RWPE1 (cell line): ENCODE measurements at regions not wholly inside any gene's neighbourhood (a gene's known extent, or its start where the extent isn't known, plus 50 kb on each side); places are given as distances from the start of the nearest gene placed in this dataset.

ENCODE experiments used
- CTCF ChIA-PET: fragments of 350-600 bp; sonication (Branson Sonifier 250); formaldehyde crosslinking; extraction: SDS; loops from one replicate; lab custom pipeline; 2021; lab: Yijun Ruan, JAX
- POLR2A ChIA-PET: fragments of 400-600 bp; formaldehyde crosslinking; extraction: SDS; loops from one replicate; lab custom pipeline; 2020; ENCODE audit warnings: antibody characterized with exemption; ENCODE audit not compliant: low non-redundant PET; lab: Yijun Ruan, JAX
- DNase-seq: peaks from one replicate; pipeline ENCODE4 v3.0.0; 2012; ENCODE audit warnings: low spot score
- H3K27ac ChIP-seq: fragments of 450-650 bp; 2 replicates; pipeline ENCODE4 v1.5.1; 2017
- TF ChIP-seq, protein P1 (sequence below): fragments of 450-650 bp; conservative IDR thresholded peaks from 2 replicates; pipeline ENCODE4 v1.5.1; 2017; ENCODE audit warnings: low read depth, mild to moderate bottlenecking

DNA sequence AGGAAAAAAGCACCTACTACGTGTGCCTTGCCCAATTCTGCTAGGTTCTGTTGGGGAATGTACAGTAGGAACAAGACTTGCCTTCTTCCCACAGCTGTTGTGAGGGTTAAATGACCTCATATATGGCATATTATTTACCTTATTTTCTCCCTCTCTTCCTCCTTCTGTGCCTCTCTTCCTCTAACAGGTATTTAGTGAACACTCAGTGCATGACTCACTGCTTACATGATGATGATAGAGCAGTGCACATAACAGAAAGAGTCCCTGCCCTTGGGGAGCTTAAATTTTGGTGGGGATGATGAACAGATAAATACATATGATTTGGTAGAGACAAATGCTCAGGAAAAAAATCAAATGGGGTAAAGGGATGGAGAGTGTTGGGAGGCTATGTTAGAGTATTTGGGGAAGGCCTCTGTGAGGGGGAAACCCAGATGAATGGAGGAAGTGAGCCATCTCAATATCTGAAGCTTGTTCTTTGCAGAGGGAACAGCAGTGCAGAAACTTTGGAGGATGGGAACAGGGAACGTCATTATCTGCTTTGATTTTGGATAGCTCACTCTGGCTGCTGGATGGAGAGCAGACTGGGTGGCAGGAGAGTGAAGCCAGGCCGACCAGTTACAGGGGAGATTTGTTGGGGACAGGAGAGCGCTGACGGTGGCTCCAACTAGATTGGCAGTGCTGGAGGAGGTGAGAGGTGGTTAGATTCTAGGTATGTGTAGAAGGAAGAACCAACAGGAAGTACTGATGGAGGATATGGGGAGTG is 95.5 kb upstream of the TENM4 start:
- TF ChIP-seq, protein P1, sequence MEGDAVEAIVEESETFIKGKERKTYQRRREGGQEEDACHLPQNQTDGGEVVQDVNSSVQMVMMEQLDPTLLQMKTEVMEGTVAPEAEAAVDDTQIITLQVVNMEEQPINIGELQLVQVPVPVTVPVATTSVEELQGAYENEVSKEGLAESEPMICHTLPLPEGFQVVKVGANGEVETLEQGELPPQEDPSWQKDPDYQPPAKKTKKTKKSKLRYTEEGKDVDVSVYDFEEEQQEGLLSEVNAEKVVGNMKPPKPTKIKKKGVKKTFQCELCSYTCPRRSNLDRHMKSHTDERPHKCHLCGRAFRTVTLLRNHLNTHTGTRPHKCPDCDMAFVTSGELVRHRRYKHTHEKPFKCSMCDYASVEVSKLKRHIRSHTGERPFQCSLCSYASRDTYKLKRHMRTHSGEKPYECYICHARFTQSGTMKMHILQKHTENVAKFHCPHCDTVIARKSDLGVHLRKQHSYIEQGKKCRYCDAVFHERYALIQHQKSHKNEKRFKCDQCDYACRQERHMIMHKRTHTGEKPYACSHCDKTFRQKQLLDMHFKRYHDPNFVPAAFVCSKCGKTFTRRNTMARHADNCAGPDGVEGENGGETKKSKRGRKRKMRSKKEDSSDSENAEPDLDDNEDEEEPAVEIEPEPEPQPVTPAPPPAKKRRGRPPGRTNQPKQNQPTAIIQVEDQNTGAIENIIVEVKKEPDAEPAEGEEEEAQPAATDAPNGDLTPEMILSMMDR: no peak
- CTCF ChIA-PET: no interaction called here
- H3K27ac ChIP-seq: no peak overlapping the region
- no peak for DNase-seq
- POLR2A ChIA-PET: no interaction called here

DNA sequence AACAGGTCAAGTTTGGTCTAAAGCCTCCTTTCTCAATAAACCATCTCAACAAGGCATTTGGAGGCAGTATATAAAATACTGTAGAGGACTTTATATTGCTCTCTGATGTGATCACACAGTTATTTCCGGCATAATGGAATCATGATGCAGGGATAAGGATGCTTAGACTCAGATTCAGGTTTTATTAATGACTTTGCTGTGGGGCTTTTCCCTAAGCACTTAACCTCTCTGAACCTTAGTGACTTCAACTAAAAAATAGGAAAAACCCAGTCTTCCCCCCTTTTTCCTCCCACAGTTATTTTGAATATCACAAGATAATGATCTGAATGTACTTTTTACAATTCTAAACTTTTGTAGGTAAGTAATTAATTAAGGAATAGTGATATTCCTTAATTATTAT is 94.8 kb upstream of the TENM4 start:
- TF ChIP-seq, protein P1: no peak
- CTCF ChIA-PET: no interaction called here
- no peak for DNase-seq
- no peak overlapping the region for H3K27ac ChIP-seq
- POLR2A ChIA-PET: no interaction called here

DNA sequence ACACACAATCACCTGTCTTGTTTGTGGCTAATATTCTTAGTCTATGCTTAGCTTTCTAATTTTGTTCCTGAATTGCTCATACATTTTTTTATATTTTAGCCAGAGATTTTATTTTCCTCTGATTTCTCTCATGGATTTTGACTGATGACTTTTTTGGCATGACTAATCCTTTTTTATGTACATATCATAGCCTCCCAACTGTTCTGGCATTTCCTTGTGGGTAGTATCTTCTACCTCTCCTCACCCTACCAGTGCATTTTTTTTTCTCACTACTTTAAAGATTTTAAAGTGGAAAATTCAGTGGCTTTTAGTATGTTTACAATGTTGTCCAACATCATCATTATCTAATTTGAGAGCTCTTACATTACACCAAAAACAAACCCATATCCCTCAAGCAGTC is 84.4 kb upstream of the TENM4 start:
- no peak overlapping the region for H3K27ac ChIP-seq
- TF ChIP-seq, protein P1: no peak
- CTCF ChIA-PET: no interaction called here
- POLR2A ChIA-PET: no interaction called here
- no peak for DNase-seq

DNA sequence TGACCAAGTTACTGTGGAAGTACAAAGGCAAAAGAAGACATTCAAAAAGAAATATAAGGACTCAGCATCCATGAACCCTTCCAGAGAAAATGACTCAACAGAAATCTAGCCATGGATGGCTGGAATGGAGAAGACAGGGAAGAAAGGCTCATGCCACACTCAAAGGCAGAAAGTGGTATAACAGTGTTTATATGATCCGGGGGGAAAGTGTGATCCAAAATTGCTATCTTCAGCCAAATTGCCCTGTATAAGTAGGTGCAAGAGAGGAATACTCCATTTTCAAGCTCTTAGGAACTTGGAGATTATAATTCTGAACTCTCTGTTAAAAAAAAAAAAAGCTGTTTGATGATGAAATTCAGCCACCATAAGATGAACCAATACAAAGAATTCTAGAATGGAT is 81.8 kb upstream of the TENM4 start:
- DNase-seq: no peak
- CTCF ChIA-PET: no interaction called here
- H3K27ac ChIP-seq: no peak overlapping the region
- TF ChIP-seq, protein P1: no peak
- POLR2A ChIA-PET: no interaction called here

DNA sequence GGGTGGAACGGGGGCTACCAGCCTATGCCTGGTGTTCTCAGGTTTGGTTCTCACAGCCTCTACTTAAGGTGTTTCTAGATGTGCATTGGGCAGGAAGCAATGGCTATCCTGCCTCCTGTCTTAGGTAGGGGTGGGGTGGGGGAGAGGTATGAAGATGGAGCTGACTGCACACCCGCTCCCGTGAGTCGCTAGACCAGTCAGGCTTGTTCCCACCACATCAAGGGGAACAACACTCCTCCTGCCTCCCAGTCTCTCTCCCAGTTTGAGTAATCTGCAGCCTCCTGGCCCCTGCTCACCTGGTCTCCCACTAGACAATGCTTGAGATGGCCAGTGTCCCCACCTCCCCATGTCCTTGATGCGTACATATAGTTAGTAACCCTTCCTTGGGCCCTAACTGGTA is 79.3 kb upstream of the TENM4 start:
- TF ChIP-seq, protein P1: no peak
- H3K27ac ChIP-seq: no peak overlapping the region
- ChIA-PET CTCF (interaction anchor here (0.6 kb wide), 1 partner anchor 177 kb away, joined by 3 read pairs; no protein-coding TSS in a partner anchor), POLR2A (no interaction called here)
- no peak for DNase-seq

DNA sequence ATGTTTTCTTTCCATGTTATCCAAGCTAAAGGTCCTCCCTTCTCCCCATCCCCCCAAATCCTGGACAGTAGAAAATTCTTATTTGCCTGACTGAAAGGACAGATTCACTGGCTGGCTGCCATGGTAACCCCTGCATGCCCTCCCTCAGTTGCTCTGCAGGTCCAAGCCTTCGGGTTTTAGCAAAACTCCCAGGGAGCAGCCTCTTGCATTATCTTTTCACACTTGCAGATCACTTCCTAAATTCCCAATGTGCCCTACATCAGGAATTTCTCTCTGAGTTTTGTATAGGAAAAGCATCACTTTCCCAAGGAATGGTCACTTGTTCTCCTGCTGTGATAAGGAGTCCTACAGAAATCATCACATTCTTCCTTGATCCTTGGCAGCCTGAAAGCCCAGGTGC is 75.0 kb upstream of the TENM4 start:
- ChIA-PET POLR2A (no interaction called here), CTCF (no interaction called here)
- DNase-seq: no peak
- TF ChIP-seq, protein P1: no peak
- H3K27ac ChIP-seq: no peak overlapping the region
